ENCODE measurements at regions not wholly inside any gene's neighbourhood (a gene's known extent, or its start where the extent isn't known, plus 50 kb on each side); places are given as distances from the start of the nearest gene placed in this dataset.

- Mint-ChIP-seq H3K27ac (no peak overlapping the region), H3K36me3 (no peaks in the 10 kb centered on the region), H3K4me1 (no peaks in the 10 kb centered on the region), H3K9me3 (peaks cover 0 to 6% (median 0%) of the 10 kb centered on the region in 7 donors), H3K4me3 (no peak overlapping the region), H3K27me3 (ENCODE audit: low read depth in 3 of 3) (peaks cover 0 to 5% (median 3%) of the 10 kb centered on the region in 3 donors)
- Histone ChIP-seq H3K79me2 (ENCODE audit: insufficient read depth, low read length) (no peaks in the 10 kb centered on the region), H3K27me3 (ENCODE audit: control insufficient read depth in 2 of 2, insufficient read depth in 2 of 2, low read length in 2 of 2) (no peaks in the 10 kb centered on the region), H3K4me1 (ENCODE audit: control insufficient read depth in 1 of 2, insufficient read depth in 2 of 2, low read length in 2 of 2) (no peaks in the 10 kb centered on the region), H3K9ac (ENCODE audit: insufficient read depth, low read length, poor library complexity, severe bottlenecking) (no peak overlapping the region), H3K4me3 (replicated peaks in 1 of 3; ENCODE audit: low read depth in 2 of 3, low read length in 3 of 3) (no peak overlapping the region), H3K9me3 (replicated peaks in 1 of 2; ENCODE audit: control insufficient read depth in 1 of 2, insufficient read depth in 1 of 2, low read length in 2 of 2) (no peaks in the 10 kb centered on the region), H4K20me1 (ENCODE audit: insufficient read depth, low read length) (no peaks in the 10 kb centered on the region), H3K36me3 (replicated peaks in 1 of 2; ENCODE audit: control insufficient read depth in 1 of 2, insufficient read depth in 2 of 2, low read length in 2 of 2) (no peaks in the 10 kb centered on the region), H3K27ac (ENCODE audit: low read depth in 1 of 2, low read length in 2 of 2) (no peak overlapping the region), H2AFZ (ENCODE audit: insufficient read depth, low read depth, low read length, poor library complexity, severe bottlenecking) (no peak overlapping the region), H3K4me2 (replicated peaks; ENCODE audit: extremely low read depth, low read length, poor library complexity, severe bottlenecking) (no peak overlapping the region)
- intact Hi-C loops (cut with micrococcal nuclease), result no loop called here
- DNase-seq, result no peak
- 90% methylated on average over 4 of the region's 5 CpGs for WGBS (ENCODE audit: insufficient coverage)
- no peak for TF ChIP-seq CTCF (IDR thresholded peaks at IDR 0.05)
These were observed 135.6 kb downstream of the RCN1 start for GRCh38 chr11:32226480-32226879.

- intact Hi-C loops (cut with micrococcal nuclease), result no loop called here
- Mint-ChIP-seq H3K4me3 (no peak overlapping the region), H3K36me3 (no peaks in the 10 kb centered on the region), H3K27ac (no peak overlapping the region), H3K9me3 (peaks cover 0 to 6% (median 0%) of the 10 kb centered on the region in 7 donors), H3K4me1 (no peaks in the 10 kb centered on the region), H3K27me3 (ENCODE audit: low read depth in 3 of 3) (peaks cover 0 to 5% (median 2%) of the 10 kb centered on the region in 3 donors)
- Histone ChIP-seq H3K27ac (ENCODE audit: low read depth in 1 of 2, low read length in 2 of 2) (no peak overlapping the region), H2AFZ (ENCODE audit: insufficient read depth, low read depth, low read length, poor library complexity, severe bottlenecking) (no peak overlapping the region), H3K4me1 (ENCODE audit: control insufficient read depth in 1 of 2, insufficient read depth in 2 of 2, low read length in 2 of 2) (no peaks in the 10 kb centered on the region), H4K20me1 (ENCODE audit: insufficient read depth, low read length) (no peaks in the 10 kb centered on the region), H3K4me2 (replicated peaks; ENCODE audit: extremely low read depth, low read length, poor library complexity, severe bottlenecking) (no peak overlapping the region), H3K9ac (ENCODE audit: insufficient read depth, low read length, poor library complexity, severe bottlenecking) (no peak overlapping the region), H3K27me3 (ENCODE audit: control insufficient read depth in 2 of 2, insufficient read depth in 2 of 2, low read length in 2 of 2) (no peaks in the 10 kb centered on the region), H3K4me3 (replicated peaks in 1 of 3; ENCODE audit: low read depth in 2 of 3, low read length in 3 of 3) (no peak overlapping the region), H3K79me2 (ENCODE audit: insufficient read depth, low read length) (no peaks in the 10 kb centered on the region), H3K9me3 (replicated peaks in 1 of 2; ENCODE audit: control insufficient read depth in 1 of 2, insufficient read depth in 1 of 2, low read length in 2 of 2) (no peaks in the 10 kb centered on the region), H3K36me3 (replicated peaks in 1 of 2; ENCODE audit: control insufficient read depth in 1 of 2, insufficient read depth in 2 of 2, low read length in 2 of 2) (no peaks in the 10 kb centered on the region)
- WGBS (ENCODE audit: insufficient coverage), result 98% methylated on average over 9 of the region's 13 CpGs
- DNase-seq, result no peak
- no peak for TF ChIP-seq CTCF (IDR thresholded peaks at IDR 0.05)
These were observed 138.8 kb downstream of the RCN1 start for GRCh38 chr11:32229576-32230240.
